ENCODE measurements at regions not wholly inside any gene's neighbourhood (a gene's known extent, or its start where the extent isn't known, plus 50 kb on each side); places are given as distances from the start of the nearest gene placed in this dataset.
"Not testable (repeated sequence)": the region's sequence is repeated elsewhere in the genome, so short reads cannot be mapped to it uniquely, and the experiment has no call there.

DNA sequence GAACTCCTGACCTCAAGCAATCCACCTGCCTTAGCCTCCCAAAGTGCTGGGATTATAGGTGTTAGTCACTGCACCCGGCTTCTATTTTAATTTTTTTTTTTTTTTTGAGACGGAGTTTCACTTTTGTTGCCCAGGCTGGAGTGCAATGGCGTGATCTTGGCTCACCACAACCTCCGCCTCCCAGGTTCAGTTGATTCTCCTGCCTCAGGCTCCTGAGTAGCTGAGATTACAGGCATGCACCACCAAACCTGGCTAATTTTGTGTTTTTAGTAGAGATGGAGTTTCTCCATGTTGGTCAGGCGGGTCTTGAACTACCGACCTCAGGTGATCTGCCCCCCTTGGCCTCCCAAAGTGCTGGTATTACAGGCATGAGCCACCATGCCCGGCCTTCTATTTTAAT lies 149.1 kb downstream of the MYCN start:
- TF ChIP-seq, protein P1, sequence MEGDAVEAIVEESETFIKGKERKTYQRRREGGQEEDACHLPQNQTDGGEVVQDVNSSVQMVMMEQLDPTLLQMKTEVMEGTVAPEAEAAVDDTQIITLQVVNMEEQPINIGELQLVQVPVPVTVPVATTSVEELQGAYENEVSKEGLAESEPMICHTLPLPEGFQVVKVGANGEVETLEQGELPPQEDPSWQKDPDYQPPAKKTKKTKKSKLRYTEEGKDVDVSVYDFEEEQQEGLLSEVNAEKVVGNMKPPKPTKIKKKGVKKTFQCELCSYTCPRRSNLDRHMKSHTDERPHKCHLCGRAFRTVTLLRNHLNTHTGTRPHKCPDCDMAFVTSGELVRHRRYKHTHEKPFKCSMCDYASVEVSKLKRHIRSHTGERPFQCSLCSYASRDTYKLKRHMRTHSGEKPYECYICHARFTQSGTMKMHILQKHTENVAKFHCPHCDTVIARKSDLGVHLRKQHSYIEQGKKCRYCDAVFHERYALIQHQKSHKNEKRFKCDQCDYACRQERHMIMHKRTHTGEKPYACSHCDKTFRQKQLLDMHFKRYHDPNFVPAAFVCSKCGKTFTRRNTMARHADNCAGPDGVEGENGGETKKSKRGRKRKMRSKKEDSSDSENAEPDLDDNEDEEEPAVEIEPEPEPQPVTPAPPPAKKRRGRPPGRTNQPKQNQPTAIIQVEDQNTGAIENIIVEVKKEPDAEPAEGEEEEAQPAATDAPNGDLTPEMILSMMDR (IDR thresholded peaks at IDR 0.05): not testable (repeated sequence)
- TF ChIP-seq POLR2AphosphoS5 (IDR thresholded peaks at IDR 0.05; ENCODE audit: insufficient read depth in 1 of 2, low read depth in 1 of 2); POLR2A (IDR thresholded peaks at IDR 0.05): not testable (repeated sequence)
